Stimulated activated CD4-positive, alpha-beta T cell treated with anti-CD3 and anti-CD28 coated beads, Interleukin-12 subunit alpha, Interleukin-12 subunit beta, amount 100 ng/mL, for 4 hours (primary cell): ENCODE measurements at regions not wholly inside any gene's neighbourhood (a gene's known extent, or its start where the extent isn't known, plus 50 kb on each side); places are given as distances from the start of the nearest gene placed in this dataset.

ENCODE experiments used
- DNase-seq: peaks from one replicate; pipeline ENCODE4 v3.0.0-alpha.2; 2020

GRCh38 chr10:130542761-130543160, 406.6 kb downstream of the GLRX3 start:
- DNase-seq, result no peak

- DNase-seq, result no peak
Observed at GRCh38 chr10:130543794-130544193, 407.6 kb downstream of the GLRX3 start.

- DNase-seq, result no peak
Observed at GRCh38 chr10:130545122-130545521, 408.9 kb downstream of the GLRX3 start.

- DNase-seq, result no peak
Observed at GRCh38 chr10:130545697-130546096, 409.5 kb downstream of the GLRX3 start.

DNA sequence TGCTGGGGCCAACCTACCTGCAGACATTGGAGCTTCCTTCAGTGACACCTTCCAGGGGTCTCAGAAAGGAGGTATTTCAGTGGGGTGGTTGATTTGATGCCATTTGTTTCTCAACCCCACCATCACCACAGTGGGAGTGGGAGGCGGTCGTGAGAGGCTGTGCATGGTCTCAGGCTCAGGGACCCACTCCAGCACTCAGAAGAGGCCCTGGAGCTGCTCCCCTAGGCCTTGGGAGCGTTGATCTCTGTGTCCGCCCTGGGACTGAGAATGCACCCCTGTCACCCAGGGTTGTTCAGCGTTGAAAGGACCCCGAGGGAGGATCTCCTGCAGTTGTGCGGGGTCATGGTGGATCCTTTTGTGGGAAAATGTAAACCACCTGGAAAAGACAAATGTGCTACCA, 410.6 kb downstream of the GLRX3 start:
- DNase-seq, result no peak

- DNase-seq, result no peak
Observed at GRCh38 chr10:130547368-130547767, 411.2 kb downstream of the GLRX3 start.

- DNase-seq, result no peak
Observed at GRCh38 chr10:130550952-130551674, 414.9 kb downstream of the GLRX3 start.

DNA sequence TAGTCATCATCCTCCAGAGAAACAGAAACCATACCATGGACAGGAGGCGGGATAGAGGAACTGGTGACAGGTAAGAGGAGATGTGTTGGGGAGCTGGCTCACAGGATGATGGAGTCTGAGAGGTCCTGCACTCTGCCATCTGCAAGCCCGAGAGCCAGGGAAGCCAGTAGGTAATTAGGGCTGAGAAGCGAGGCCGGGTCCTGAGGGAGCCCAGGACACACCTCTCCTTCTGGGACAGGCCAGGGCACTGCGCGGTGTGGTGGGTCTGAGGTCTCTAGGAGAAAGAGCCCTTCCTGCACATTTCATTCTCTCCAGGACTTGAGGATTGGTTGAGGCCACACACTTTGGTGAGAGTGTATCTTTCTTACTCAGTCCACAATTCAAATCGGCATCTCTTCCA, 415.5 kb downstream of the GLRX3 start:
- no peak for DNase-seq

DNA sequence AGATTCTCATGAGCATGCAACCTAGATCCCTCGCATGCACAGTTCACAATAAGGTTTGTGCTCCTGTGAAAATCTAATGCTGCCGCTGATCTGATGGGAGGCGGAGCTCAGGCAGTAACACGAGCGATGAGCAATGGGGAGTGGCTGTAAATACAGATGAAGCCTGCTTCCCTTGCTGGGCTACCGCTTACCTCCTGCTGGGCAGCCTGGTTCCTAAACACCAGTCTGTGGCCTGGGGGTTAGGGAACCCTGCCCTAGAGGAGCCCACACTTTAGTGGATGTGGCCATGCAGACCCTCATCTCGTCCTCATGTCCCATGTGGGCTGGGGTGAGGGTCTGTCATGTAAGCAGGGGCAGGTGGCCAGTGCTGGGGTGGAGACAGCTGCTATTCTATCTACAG, 417.6 kb downstream of the GLRX3 start:
- DNase-seq, result no peak

DNA sequence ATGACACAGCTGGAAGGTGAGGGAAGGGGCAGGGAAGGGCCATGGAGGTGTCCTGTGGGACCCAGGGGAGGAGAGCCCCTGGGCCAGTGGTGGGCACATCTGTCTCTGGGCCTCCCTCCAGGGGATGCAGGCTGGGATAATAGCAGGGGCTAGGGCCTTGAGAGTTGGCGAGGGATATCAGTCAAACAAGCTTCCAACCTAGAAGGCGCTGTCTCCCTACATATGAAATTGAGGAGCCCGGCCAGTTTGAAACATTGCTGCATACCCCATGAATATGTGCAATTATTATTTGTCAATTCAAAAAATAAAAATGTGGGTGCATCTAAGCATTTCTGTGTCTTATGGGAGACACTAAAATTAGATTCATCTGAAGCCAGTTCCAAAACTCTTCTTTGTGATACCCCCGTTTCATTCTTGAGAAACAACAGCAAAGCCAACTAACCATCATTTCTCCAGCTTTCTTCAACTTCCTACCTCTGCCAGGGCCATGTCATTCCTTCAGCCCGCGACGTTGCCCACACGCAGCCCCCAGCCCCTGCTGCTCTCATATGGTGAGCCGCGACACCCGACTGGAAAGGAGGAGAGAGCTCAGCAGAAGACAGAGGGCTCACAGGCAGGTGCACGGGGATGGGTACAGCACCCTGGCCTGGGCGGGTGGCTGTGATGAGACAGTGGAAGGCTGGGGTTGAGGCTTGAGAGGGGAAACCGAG, 418.7 kb downstream of the GLRX3 start:
- DNase-seq, result no peak

GRCh38 chr10:130555411-130555750, 419.2 kb downstream of the GLRX3 start:
- DNase-seq, result no peak

DNA sequence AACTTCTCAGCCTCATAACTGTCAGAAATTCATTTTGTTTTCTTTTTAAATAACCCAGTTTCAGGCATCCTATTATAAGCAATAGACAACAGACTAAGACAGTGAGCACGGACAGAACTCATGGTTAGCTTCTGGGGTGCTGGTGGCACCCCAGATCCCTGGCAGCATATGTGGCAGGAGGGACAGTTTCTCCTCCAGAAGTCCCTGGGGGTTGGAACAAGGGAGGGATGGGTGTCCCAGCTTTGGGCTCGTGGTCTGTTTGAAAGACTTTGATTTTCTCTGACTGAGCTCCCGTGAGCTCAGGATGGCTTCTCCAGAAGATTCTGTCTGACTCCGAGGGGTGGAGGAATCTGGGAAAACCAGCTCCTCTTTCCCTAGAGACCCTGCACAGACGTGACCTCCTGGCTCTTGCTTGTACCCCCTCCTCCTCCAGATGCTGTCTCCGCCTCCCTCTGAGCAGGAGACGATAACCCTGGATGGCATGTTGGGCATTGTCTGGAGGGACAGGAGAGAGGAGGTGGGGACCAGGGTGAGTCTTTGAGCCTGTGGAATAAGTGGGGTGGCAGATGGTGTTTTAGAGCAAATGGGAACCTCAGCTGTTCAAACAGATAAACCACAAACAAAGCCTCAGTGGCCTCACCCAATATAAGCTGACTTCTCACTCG, 421.1 kb downstream of the GLRX3 start:
- no peak for DNase-seq

DNA sequence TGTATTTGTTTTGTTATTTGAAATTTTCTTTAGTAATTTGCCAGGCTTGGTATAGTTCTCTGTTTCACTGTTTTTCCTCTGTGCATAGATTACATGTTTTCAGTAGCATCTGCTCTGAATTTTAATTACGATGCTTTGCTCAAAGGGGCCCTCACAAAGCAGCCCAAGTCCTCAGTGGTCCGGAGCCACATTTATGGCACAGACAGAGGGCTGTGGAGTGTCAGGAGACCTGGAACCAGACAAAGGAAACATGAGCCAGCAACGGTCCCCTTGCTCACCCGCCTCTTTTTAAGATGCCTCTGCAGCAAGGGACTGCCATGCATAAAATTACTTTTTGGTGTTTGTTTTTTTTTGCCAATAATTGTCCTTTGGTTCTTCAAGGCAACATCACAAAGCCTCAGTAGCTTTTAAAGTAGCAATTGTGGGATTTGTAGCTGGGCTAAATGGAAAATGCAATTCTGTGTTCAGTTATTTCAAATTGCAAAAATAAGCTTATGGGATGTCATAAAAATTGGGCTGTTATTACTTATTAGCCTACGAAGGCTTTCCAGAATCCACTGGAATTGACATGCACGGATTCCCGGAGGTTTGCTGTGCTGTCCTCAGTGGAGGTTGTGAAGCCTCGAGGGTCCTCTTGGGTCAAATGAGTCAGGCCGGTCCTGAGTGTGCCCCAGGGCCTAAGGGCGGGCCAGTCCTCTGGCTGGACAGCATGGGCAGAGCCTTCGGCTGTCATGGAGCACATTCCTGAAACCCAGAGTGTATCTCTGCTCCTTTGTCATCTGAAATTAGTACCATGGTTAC, 422.8 kb downstream of the GLRX3 start:
- DNase-seq, result no peak

DNA sequence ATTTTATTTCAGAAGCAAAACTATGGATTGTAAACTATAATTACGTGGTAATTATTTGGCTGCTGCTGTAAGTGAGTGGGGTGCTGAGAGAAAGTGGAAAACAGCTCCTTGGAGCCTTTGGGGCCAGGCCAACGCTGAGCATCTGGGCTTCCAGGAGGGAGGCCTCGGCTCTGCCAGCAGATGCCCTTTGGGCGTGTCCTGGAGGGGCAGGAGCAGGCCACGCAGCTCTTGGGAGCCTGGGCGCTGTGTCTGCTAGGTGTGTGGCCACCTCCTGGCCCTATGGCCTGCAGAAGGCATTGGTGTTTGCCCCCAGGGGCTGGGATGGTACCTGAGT, 423.3 kb downstream of the GLRX3 start:
- DNase-seq, result no peak

- DNase-seq, result no peak
Observed at GRCh38 chr10:130560116-130560515, 423.9 kb downstream of the GLRX3 start.

GRCh38 chr10:130560573-130560972, 424.4 kb downstream of the GLRX3 start:
- no peak for DNase-seq

DNA sequence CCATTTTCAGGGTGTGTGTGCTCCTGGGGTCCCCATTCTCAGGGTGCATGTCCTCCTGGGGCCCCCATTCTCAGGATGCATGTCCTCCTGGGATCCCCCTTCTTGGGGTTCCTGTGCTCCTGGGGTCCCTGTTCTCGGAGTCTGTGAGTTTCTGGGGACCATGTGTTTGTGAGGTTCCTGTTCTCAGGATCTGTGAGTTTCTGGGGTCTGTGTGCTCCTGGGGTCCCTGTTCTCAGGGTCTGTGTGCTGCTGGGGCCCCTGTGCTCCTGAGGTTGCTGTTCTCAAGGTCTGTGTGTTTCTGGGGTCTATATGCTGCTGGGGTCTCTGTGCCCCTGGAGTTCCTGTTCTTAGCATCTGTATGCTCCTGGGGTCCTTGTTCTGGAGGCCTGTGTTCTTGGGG, 425.5 kb downstream of the GLRX3 start:
- no peak for DNase-seq

GRCh38 chr10:130567011-130567410, 430.8 kb downstream of the GLRX3 start:
- DNase-seq, result no peak

DNA sequence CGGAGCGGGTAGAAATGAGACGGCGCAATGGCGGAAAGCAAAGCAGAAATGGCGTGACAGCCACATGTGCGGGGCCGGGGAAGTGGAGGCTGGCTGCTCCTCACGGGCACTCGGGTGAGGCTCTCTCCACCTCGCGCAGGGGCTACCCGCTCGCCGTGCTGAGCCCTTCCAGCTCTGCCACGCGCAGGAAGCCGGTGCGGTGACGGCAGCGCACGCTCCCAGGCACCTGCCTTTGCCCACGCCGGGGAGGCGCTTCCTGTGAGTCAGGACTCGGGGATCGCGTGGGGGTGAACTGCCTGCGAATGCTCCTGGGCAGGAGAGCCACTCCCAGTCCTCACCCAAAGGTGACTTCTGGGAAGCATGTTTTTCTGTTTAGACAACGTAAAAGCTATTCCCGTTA, 431.2 kb downstream of the GLRX3 start:
- DNase-seq, result no peak

GRCh38 chr10:130568246-130568645, 432.1 kb downstream of the GLRX3 start:
- DNase-seq, result no peak

DNA sequence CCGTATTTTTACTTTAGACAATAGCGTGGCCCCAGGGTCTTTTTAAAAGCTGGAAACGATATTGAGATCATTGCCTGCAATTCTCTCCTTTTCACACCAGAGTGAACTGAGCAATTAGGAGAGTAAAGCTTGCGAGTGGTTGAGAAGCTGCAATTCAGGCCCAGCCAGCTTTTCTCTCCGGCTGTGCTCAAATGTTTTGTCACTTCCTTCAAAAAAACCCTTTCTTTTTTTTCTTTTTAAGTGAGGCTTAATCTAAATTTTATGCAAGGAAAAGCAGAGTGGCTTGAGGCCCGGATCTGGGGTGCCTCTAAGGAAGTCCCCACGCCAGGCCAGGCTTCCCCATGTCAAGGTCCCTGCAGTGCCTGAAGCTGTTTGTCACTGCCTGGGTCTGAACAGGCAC, 433.9 kb downstream of the GLRX3 start:
- no peak for DNase-seq

DNA sequence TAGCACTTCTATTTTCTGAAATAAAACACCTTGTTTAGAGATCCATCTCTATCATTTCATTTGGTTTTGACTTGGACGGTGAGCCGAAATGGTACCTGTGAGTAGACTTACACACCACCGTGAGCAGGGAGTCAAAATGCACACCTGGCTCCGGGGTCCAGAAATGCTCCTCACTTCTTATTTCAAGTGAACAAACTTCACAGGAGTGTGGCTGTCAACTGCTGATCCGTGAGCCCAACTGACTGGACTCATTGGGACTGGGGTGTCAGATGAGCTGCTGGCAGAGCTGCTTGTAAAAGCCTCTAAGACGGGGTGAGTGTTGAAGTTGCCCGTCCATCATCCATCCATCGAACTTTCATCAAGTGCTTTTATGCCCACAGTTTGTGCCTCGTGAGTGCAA, 435.5 kb downstream of the GLRX3 start:
- no peak for DNase-seq

DNA sequence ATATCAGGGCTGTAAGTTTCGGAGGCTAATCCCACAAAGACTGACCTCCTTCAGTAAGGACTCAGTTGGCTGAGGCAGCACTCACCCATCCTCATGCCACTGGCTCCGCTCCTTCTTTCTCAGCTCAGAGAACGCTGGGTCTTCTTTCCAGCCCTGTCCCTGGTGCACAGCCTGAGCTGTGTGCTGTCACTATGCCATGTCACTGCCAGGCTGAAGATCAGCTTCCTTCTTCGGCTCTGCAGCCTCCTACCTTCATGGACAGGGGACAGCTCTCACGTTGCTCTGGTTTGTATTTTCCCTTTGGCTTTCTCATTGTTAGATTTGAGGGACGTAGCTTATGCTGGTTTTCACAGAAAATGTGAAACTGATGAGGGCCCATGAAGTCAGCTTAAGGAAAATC, 437.3 kb downstream of the GLRX3 start:
- DNase-seq, result no peak
